ENCODE measurements at regions not wholly inside any gene's neighbourhood (a gene's known extent, or its start where the extent isn't known, plus 50 kb on each side); places are given as distances from the start of the nearest gene placed in this dataset.

DNA sequence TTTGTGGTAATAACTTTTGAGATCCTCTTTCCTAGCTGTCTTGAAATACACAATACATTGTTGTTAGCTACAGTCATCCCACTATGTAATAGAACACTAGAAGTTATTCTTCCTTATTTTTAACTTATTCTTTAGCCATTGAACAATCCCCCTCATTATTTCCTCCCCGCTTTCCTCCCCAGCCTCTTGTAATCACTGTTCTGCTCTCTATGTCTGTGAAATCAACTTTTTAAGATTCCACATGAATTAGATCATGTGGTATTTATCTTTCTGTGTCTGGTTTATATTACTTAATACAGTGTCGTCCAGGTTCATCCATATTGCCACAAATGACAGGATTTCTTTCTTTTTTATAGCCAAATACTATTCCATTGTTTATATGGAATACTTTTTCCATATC, 72.9 kb downstream of the SLC10A2 start:
- no peak for DNase-seq (ENCODE audit: low spot score)

GRCh38 chr13:102984210-102984609, 82.0 kb downstream of the SLC10A2 start:
- DNase-seq (ENCODE audit: low spot score): no peak

DNA sequence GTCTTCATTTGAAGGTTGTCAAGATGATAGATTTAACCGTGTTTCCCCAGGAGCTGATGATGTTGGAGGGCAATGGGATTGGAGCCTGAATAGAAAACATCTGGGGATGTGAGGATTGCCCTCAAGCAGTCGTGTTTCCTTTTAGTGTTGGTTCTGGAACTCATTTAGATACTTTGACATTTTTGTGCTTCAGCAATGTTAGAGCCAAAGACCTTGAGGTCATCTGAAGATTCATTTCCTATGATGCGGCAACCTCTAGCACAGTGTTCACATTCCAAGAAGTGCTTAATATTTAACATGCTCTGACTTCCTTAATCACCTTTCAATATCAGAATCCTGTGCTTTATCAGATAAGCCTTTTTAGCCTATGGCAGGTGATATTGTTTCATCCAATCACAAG, 82.7 kb downstream of the SLC10A2 start:
- no peak for DNase-seq (ENCODE audit: low spot score)

GRCh38 chr13:102980331-102980982, 85.8 kb downstream of the SLC10A2 start:
- no peak for DNase-seq (ENCODE audit: low spot score)

DNA sequence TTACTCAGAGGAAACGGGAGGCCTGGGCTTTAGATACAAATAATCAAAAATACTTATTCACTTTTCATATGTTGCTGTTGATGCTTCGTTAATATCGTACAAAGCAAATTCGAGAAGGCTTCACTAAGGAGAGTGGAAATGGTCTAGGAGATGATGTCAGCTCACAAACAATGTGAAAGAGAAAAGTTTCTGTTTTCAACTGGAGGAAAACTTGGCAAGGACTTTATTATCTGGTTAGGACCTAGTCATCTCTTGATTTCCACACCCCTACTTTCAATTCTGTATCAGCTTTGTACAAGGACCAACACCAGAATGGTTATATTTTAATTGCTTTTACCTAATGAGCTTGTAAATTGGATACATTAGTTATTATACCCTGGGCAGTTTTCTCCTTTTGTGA, 88.0 kb downstream of the SLC10A2 start:
- DNase-seq (ENCODE audit: low spot score): no peak

- no peak for DNase-seq (ENCODE audit: low spot score)
Measured at GRCh38 chr13:102977471-102977870, 88.7 kb downstream of the SLC10A2 start.

- no peak for DNase-seq (ENCODE audit: low spot score)
Measured at GRCh38 chr13:102974317-102975087, 91.7 kb downstream of the SLC10A2 start.

DNA sequence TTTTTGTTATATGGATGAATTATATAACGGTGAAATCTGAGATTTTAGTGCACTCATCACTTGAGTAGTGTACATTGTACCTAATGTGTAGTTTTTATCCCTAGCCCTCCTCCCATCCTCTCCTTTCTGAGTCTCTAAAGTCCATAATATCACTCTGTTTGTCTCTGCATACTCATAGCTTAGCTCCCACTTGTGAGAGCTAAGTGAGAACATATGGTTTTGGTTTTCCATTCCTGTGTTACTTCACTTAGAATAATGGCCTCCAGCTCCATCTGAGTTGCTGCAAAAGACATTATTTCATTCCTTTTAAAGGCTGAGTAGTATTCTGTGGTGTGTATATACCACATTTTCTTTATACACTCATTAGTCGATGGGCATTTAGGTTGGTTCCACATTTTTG, 94.0 kb downstream of the SLC10A2 start:
- no peak for DNase-seq (ENCODE audit: low spot score)

DNA sequence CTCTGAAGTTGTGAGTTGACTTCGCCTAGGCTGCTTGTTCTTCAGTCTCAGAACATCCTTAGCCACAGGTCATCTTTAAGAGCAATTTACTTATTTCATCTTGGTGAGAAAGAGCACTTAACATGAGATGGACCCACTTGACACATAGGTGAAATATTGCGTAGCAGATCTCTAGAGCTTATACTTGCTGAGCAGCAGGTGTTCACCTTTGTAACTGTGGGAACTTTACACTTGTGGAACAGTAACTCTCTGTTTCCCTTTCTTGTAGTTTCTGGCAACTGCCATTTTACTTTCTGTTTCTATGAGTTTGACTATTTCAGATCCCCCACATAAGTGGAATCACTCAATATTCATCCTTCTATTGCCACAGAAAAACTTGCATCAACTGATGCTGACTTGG, 95.7 kb downstream of the SLC10A2 start:
- no peak for DNase-seq (ENCODE audit: low spot score)

DNA sequence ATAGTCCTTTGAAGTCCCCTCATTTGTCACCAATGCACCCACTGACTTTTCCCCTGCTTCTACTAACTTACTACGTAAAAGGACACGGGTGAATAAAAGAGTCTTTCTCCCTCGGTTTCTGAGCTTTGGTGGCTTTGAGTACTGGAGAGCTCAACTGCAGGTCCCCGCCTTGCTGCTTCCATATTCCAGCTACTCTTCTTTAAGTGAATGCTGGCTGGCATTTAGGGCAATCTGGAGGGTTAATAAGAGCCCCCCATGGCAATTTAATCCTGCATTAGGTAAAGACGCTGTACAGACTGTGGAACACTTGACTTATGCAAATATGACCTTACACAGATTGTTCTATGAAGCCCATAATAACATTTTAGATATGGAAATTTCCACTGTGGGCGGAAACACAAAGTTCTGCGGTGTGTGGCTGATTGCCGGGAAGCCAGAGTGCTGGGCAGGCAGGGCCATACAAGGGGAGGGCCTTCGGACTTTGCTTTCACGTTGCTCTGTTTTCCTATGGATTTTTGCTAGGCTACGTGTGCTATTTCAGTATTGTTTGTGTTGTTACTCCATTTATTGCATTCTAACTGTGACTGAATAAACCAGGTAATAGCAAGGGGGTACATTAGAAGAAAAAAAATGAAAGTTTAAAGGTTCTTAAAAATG, 97.5 kb downstream of the SLC10A2 start:
- peak; percentile 23 for DNase-seq (ENCODE audit: low spot score)

DNA sequence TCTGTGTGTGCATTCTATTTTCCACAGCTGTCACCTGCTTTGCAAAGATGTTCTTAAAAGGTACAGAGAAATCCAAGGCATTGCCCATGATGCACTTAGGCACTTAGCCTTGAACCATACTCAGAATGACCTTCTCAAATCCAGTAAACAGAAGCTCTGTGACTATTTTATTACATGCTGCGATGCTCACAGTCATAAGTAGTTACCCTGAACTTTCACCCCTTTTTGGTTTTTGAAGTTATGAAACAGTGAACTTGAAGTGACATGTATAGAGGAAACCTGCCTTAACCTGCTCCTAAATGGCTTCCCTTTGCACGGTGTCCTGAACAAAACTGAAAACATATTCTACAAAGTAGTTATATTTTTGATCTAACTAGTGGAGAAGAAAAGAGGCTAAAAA, 100.4 kb downstream of the SLC10A2 start:
- no peak for DNase-seq (ENCODE audit: low spot score)

DNA sequence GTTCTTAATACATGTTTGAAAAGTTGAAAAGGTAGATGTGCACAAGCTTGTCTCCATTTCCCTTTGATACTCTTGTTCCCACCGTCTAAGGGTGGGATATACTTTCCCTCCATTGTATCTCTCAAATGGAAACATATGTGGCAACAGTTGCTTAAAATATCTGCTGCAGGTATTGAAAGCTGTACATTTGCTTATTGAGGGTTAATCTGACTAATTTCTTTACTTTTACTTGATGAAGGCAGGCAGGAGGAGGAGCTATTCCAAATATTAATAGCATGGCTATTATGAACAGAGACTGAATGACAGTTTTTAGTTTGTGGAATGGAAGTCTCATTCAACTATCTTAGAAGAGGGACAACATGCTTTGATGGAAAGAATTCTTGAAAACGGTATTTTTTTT, 103.8 kb downstream of the SLC10A2 start:
- DNase-seq (ENCODE audit: low spot score): no peak

- no peak for DNase-seq (ENCODE audit: low spot score)
Measured at GRCh38 chr13:102960959-102961358, 105.3 kb downstream of the SLC10A2 start.

- DNase-seq (ENCODE audit: low spot score): no peak
Measured at GRCh38 chr13:102956449-102956848, 109.8 kb downstream of the SLC10A2 start.

- DNase-seq (ENCODE audit: low spot score): no peak
Measured at GRCh38 chr13:102954350-102954749, 108.5 kb downstream of the ERCC5 start.

DNA sequence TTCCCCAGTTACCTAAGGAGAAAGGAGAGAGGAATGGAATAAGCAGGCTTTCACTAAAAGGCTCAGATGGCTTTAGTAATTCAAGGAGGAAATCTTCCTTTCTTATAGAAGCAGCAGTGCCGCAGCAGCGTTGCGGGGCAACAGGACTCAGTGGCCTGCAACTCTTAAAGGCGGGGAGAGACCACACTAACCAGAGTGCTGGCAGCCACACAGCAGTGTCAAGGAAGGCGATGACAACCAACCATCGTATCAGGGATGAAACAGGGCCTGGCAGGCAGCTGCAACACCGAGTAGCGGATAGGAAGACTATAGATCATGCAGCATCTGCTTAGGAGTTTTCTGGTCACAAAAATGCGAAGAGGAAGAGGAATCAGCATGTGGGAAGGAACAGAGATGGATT, 106.0 kb downstream of the ERCC5 start:
- DNase-seq (ENCODE audit: low spot score): no peak

GRCh38 chr13:102947745-102948405, 102.0 kb downstream of the ERCC5 start:
- no peak for DNase-seq (ENCODE audit: low spot score)

DNA sequence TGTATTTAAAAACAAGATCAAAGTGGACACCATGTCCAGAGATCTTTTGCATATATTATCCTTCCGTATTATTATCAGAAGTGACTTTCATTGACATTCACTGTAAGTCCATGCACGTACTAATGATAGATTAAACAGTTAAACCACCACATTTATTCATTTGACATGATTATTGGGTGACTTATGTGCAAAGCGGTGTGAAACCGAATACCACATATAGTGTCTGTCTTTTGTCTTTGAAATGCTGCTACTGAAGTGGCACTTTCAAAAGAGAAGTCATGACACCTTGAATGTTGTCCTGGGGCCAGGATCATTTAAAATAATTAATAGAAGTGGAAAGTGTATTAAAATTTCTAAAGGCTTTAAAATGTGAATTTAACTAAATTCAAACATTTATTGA, 100.1 kb downstream of the ERCC5 start:
- no peak for DNase-seq (ENCODE audit: low spot score)

GRCh38 chr13:102945324-102945815, 99.5 kb downstream of the ERCC5 start:
- no peak for DNase-seq (ENCODE audit: low spot score)

DNA sequence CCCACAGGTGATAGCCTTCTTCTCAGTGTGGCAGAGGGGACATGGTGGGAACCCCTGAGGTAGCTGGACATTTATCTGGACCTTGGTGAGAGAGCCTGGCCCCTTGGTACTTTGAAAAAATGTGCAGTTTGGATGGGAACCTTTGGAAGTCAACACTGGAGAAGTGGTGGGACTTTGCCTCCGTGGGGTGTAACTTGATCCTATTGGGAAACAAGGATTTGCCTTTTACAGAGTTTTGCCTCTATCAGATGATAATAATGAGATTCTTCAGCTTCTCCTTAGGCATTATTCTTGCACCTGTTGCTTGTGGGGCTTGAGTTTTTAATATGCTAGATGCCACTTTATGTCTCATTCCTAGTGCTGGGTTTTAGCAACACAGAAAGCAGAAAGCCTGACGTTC, 99.0 kb downstream of the ERCC5 start:
- no peak for DNase-seq (ENCODE audit: low spot score)

DNA sequence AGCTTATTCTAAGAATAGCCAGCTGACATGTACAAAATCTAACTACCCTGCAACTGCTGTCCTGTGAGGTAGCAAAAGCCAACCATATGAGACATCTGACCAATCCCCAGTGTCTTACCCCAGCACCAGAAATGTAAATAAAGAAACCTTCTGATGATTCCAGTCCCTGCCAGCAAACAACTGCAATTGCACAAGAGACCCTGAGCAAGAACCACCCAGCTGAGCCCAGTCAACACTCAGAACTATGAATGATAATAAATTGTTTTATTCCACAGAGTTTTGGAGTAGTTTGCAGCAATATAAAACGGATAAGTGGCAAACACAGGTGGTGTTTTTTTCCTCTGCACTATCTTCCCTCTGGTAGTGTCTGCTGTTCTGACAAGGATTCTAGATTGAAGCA, 94.9 kb downstream of the ERCC5 start:
- DNase-seq (ENCODE audit: low spot score): no peak

GRCh38 chr13:102940143-102940542, 94.3 kb downstream of the ERCC5 start:
- no peak for DNase-seq (ENCODE audit: low spot score)

- DNase-seq (ENCODE audit: low spot score): no peak
Measured at GRCh38 chr13:102935896-102936321, 90.1 kb downstream of the ERCC5 start.

All from HuH-7 (cell line).